HG03457 (cell line): ENCODE measurements at regions not wholly inside any gene's neighbourhood (a gene's known extent, or its start where the extent isn't known, plus 50 kb on each side); places are given as distances from the start of the nearest gene placed in this dataset.
"Not testable (repeated sequence)": the region's sequence is repeated elsewhere in the genome, so short reads cannot be mapped to it uniquely, and the experiment has no call there.

Source experiments
- ATAC-seq: cut with Tn5 transposase; IDR thresholded peaks from one replicate; pipeline ENCODE4 v1.9.1; 2021; ENCODE audit warnings: moderate number of reproducible peaks; ENCODE audit not compliant: unreplicated experiment

GRCh38 chr2:47690706-47691325 is 92.1 kb upstream of the MSH6 start:
- not testable (repeated sequence) for ATAC-seq

- ATAC-seq, result no peak
Measured at GRCh38 chr2:47690132-47690531, 92.8 kb upstream of the MSH6 start.

DNA sequence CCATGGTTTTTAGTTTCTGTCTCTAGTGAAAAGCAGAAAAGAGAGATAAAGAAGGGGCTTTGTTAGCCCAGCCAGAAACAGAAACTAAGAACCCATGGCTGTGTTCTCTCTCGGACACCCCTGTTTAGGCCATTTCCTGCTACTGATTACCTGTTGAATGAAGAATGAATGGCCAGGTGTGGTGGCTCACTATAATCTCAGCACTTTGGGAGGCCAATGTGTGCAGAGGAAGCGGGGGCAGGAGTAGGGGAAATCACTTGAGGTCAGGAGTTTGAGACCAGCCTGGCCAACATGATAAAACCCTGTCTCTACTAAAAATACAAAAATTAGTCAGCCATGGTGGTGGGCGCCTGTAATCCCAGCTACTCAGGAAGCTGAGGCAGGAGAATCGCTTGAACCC is 93.8 kb upstream of the MSH6 start:
- ATAC-seq, result peak; percentile 78

DNA sequence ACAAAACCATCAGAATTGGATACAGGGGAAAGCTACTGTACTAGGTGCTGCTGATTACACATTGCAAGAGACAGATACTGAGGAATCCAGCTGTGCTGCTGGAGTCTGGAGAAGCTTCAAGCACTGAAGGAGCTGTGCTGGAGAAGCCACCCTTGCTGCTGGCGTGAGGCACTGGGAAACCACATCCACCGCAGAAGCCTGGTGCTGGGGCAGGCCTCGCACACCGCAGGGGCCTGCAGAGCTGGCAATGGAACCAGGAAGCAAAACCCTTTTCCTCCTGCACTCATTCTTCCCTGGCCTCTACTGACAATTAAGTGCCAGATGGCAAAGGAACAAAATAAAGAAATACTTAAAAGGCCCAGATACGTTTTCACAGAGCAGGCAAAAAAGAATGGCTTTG is 94.4 kb upstream of the MSH6 start:
- ATAC-seq, result no peak

GRCh38 chr2:47687856-47688255 is 95.1 kb upstream of the MSH6 start:
- ATAC-seq, result no peak

- no peak for ATAC-seq
Measured at GRCh38 chr2:47686018-47686417, 96.9 kb upstream of the MSH6 start.

GRCh38 chr2:47682216-47682749 is 100.7 kb upstream of the MSH6 start:
- no peak for ATAC-seq

DNA sequence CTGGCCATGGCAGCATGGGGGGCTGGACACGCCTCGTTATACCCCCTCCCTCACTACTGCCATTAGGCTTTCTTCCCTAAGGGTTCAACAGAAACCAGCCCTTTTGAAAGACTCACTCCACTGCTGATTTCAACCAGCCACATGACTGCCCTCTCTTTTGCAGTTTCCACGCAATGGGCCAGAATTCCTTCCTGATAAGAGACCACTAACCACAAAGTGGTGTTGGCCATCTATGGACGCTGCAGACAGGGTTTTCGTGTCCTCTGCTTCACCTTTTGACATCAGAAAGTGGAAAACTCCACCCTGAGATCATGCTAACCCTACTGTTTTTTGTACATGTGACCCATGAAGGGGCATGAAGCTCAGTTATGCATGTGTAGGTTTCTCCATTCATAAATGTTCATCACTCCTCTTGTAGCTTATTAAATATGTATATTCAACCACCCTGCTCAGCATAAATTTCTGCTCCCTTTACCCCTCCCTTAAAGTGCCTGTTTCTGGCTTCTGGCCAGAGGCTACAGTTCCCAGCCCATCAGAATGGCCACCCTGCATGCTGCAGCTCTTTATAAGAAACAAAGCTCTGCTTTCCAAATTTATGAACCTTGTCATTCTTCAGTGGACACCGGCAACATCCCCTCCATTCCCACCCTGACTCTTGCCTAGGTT is 105.6 kb upstream of the KCNK12 start:
- no peak for ATAC-seq

GRCh38 chr2:47675196-47675825 is 104.5 kb upstream of the KCNK12 start:
- no peak for ATAC-seq

DNA sequence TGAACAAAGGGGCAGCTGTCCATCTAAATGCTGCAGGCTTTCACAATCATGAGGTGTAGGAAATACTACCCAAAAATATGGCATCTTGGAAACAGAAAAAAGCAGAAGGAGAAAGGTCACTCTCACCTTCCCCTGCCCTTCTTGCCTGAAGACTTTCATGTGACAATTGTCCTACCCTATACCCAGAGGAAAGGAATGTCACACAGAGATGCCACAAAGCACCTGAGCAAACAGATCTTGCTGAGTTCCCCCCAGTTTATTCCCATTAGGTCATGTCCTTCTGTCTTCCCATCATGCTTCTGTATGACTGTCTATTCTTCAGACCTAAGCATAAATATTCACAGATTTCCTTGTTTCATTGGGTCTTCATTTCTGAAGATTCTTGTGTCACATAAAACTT is 95.5 kb upstream of the KCNK12 start:
- no peak for ATAC-seq

DNA sequence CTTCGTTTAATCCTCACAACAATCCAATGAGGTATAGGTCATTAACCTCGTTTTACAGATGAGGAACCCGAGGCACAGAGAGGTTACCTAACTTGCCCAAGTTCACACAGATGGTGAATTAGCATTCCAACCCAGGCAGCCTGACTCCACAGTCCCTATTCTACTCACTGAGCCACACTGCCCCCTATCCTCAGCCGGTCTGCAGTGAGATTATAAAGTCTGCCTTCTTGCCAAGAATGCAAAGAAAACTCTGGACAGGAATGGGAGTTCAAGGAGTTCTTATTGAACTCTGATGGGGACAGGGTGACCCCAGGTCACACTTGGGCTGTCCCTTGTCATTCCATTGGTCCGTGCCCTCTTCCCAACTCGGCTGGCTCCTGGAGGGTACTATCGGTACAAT is 94.0 kb upstream of the KCNK12 start:
- ATAC-seq, result no peak

- no peak for ATAC-seq
Measured at GRCh38 chr2:47662552-47662951, 91.8 kb upstream of the KCNK12 start.

DNA sequence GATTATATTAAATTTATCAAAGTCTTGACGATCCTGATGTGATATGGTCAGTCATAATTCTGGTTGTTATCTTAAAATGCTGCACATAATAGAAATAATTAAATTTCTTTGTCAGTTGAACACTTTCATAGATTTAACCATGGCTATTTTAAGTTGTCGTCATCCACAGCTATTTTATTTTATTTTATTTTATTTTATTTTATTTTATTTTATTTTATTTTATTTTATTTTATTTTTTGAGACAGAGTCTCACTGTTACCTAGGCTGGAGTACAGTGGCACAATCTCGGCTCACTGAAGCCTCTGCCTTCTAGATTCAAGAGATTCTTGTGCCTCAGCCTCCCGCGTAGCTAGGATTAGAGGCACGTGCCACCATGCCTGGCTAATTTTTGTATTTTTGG is 90.5 kb upstream of the KCNK12 start:
- ATAC-seq, result no peak

GRCh38 chr2:47660168-47660567 is 89.4 kb upstream of the KCNK12 start:
- no peak for ATAC-seq

DNA sequence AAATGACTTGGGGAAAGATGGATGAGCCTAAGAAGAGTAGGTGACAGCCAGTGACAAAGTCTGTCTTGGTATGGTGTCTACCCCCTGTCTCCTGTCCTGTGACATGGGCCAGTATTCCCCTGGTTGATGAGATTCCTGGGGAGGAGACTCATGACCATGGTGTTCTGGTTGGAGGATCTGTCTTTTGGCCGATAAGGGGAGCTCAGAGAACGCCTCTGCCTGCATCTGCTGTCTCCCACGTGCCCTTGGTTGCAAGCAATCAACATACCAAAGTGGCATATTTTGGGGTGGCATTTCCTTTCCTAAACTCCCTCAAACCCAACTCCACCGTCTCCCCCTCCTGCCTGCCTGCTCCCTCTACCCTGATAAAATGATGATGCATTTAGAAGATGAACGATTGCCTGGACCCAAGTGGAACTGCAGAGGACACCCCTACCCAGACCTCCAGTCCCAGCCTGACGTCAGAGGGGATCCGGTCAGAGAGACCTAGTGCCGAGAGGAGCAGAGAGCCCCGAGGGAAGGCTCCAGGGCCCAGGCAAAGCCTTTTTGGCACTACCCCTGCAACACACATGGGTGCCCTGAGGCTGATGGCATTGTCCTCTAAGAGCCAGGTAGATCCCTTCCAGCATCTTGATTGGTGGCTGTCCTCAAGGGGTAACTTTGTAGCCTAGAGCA is 88.0 kb upstream of the KCNK12 start:
- ATAC-seq, result no peak

GRCh38 chr2:47657886-47658489 is 87.2 kb upstream of the KCNK12 start:
- no peak for ATAC-seq

- no peak for ATAC-seq
Measured at GRCh38 chr2:47656715-47657600, 86.2 kb upstream of the KCNK12 start.

DNA sequence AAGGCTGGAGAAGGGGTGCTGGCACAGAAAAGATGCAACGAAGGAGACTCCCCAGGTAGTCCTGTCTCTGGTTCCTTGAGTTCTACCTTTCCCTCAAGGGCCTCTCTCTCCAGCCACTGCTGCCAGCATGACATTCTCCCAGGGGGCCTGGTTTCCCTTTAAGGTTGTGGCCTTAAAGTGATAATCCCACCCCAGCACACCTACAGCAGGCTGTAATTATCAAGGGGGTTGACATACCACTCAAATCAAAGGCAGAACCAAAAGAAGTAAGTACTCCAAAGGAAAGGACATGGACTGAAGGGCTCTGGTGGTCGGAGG is 84.7 kb upstream of the KCNK12 start:
- no peak for ATAC-seq

- ATAC-seq, result peak; percentile 59
Measured at GRCh38 chr2:47654790-47655562, 84.2 kb upstream of the KCNK12 start.
